Heart right ventricle (tissue), 16 donors: ENCODE measurements at regions not wholly inside any gene's neighbourhood (a gene's known extent, or its start where the extent isn't known, plus 50 kb on each side); places are given as distances from the start of the nearest gene placed in this dataset.

ENCODE experiments used
- ATAC-seq, 8 donors: fragments of 200-7000 bp; cut with Tn5 transposase; one replicate each; pipeline ENCODE4 v1.9.1; 2020; ENCODE audit warnings: mild to moderate bottlenecking in 8 of 8, moderate library complexity in 8 of 8, moderate number of reproducible peaks in 1 of 8
- DNase-seq, 2 donors: peaks; one replicate each; pipeline ENCODE4 v3.0.0-alpha.2; 2020
- H3K27ac ChIP-seq, 10 donors: fragments of 200-600 bp; sonication (generic) in 2 of 10; one replicate each; pipeline versions ENCODE4 v1.5.0 to v1.8.0; 2020 to 2022; ENCODE audit warnings: mild to moderate bottlenecking in 3 of 10
- H3K27me3 ChIP-seq, 7 donors: fragments of 200-600 bp; one replicate each; pipeline ENCODE4 v1.8.0; 2021 to 2022; ENCODE audit warnings: mild to moderate bottlenecking in 2 of 7
- H3K36me3 ChIP-seq, 9 donors: fragments of 200-600 bp; sonication (generic) in 1 of 9; one replicate each; pipeline versions ENCODE4 v1.5.0 to v1.8.0; 2020 to 2022; ENCODE audit warnings: mild to moderate bottlenecking in 2 of 9
- H3K4me1 ChIP-seq, 9 donors: fragments of 200-600 bp; sonication (generic) in 1 of 9; one replicate each; pipeline versions ENCODE4 v1.5.0 to v1.8.0; 2020 to 2022; ENCODE audit warnings: mild to moderate bottlenecking in 4 of 9
- H3K4me3 ChIP-seq, 10 donors: fragments of 200-600 bp; sonication (generic) in 2 of 10; one replicate each; pipeline versions ENCODE4 v1.5.0 to v1.8.0; 2020 to 2022; ENCODE audit warnings: mild to moderate bottlenecking in 7 of 10, moderate library complexity in 2 of 10
- H3K9me3 ChIP-seq, 11 donors: fragments of 200-600 bp in 10 of 11; sonication (generic) in 2 of 11; one replicate each; pipeline versions ENCODE4 v1.5.0 to v1.8.0; 2013 to 2022; ENCODE audit warnings: mild to moderate bottlenecking in 2 of 11, control low read depth in 1 of 11, moderate library complexity in 1 of 11
- WGBS, 2 donors: extraction: QIAGEN DNeasy Blood & Tissue Kit; methylation state at CpG; one replicate each; pipeline ENCODE4 v1.1.7; 2013; ENCODE audit warnings: inconsistent platforms in 1 of 2; 5-methylcytosine and 5-hydroxymethylcytosine counted together
- intact Hi-C, 10 donors: fragments of 100-400 bp; cut with DNase I; formaldehyde crosslinking; loops; one replicate each; pipeline versions ENCODE4 v1.11.1 to v1.14.2; 2022
- TF ChIP-seq, protein P1 (sequence below), 9 donors: fragments of 200-600 bp; sonication (generic) in 2 of 9; IDR thresholded peaks; one replicate each; pipeline versions ENCODE4 v1.5.0 to v1.8.0; 2021 to 2022; ENCODE audit warnings: antibody characterized with exemption in 9 of 9, mild to moderate bottlenecking in 5 of 9, moderate library complexity in 1 of 9
- donor health status: Arrhythmogenic right ventricular cardiomyopathy.
- donor health status: ischemic (EF 13 %, LVEDD 7.1; RV severe dilation, severe dysfunction).
- donor health status: healthy with polysubstance abuse.
- donor health status: DM: no; HTN: yes; CAD: no.
- donor health status: DM: no; HTN: no; CAD: no.
- donor health status: ischemic (EF 25% LVEDD 6.9; RV normal size, moderate dysfunction).
- donor health status: ischemic (EF 25% LVEDD 5.7; RV mildly dilated, moderate dysfunction).
- donor health status: healthy.
- donor health status: DM: yes; HTN: yes; CAD: no.
- donor health status: Ischemic cardiomyopathy.
- donor health status: ischemic (EF 35%, LVEDD 5.7; RV mildly dilated, moderate dysfunction).
- donor health status: nonischemic (EF 11% LVEDD 7.7; RV severe dilation, severe dysfunction).
- donor health status: DM: yes; HTN: yes; CAD: no.
- donor health status: PGD.
- donor health status: ischemic (EF 29% LVEDD 5.4; RV normal size, mild dysfunction).
- donor health status: nonischemic (EF 23%, LVEDD 6.1; RV moderate dilation, normal function).

DNA sequence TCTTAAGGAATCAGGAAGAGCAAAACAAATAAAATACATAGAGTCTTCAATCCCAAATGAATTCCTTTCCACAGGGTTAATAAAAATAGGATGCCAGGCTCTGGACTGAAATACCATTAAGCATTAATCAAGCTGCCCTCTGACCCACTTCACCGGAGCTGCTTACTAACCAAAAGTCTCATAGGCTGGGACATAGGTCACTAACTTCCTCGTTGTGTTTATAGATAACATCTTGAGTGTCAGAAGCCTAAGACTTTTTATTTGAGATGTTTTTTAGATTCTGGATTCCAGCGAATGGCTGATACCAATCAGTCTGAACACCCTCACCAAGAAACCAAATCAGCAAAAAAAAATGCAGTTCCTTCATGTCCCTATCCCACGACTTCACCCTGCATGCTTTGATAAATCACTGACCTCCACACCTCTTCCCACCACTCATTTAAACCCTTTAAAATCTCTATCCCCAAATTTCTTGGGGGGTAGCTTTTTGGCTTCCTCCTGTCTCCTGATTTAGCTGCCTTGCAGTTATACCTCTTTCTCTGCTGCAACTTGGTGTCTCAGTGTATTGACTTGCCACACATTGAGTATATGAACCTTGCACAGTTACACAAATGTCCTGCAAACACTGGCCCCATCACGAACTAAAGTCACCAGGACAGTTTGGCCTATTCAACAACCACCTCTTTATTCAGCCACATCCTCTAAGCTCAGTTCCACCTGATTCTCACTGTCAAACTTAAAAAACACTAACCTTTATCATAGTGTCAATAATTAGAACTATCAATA lies 399.3 kb downstream of the METTL4 start:
- peaks cover 0 to 25% (median 12%) of the 10 kb centered on the region in 9 donors for H3K4me1 ChIP-seq
- no peaks in the 10 kb centered on the region for H3K36me3 ChIP-seq
- no peak overlapping the region for H3K4me3 ChIP-seq
- no peaks in the 10 kb centered on the region for H3K27me3 ChIP-seq
- H3K27ac ChIP-seq: no peak overlapping the region
- TF ChIP-seq, protein P1, sequence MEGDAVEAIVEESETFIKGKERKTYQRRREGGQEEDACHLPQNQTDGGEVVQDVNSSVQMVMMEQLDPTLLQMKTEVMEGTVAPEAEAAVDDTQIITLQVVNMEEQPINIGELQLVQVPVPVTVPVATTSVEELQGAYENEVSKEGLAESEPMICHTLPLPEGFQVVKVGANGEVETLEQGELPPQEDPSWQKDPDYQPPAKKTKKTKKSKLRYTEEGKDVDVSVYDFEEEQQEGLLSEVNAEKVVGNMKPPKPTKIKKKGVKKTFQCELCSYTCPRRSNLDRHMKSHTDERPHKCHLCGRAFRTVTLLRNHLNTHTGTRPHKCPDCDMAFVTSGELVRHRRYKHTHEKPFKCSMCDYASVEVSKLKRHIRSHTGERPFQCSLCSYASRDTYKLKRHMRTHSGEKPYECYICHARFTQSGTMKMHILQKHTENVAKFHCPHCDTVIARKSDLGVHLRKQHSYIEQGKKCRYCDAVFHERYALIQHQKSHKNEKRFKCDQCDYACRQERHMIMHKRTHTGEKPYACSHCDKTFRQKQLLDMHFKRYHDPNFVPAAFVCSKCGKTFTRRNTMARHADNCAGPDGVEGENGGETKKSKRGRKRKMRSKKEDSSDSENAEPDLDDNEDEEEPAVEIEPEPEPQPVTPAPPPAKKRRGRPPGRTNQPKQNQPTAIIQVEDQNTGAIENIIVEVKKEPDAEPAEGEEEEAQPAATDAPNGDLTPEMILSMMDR (IDR thresholded peaks at IDR 0.05): no peak
- no peaks in the 10 kb centered on the region for H3K9me3 ChIP-seq
- intact Hi-C loops: no loop called here
- ATAC-seq (no peak), DNase-seq (no peak)
- WGBS, 2 donors: 33 to 43% methylated on average over 5 of the region's 5 CpGs

DNA sequence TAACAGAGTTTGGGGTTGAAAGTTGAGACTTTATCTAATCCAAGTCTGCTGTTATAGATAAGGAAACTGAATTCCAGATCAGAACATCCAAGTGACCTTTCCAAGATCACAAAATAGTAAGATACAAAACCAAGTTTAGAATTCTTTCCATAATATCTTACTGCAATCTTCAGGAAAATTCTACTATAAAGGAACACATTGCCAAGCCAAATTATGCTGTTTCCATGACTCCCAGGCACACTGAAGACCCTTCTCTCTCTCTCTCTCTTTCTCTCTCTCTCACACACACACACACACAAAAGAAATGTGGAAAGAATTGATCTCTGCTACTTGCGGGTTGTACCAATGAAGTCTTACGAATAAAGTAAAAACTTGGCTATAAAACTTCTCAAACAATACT lies 398.4 kb downstream of the METTL4 start:
- no peaks in the 10 kb centered on the region for H3K9me3 ChIP-seq
- DNase-seq (no peak), ATAC-seq (no peak)
- WGBS, 2 donors: 76 to 80% methylated on average over 2 of the region's 2 CpGs
- peak overlapping the region in 1 of 10 donors; percentile 34 for H3K27ac ChIP-seq
- no peaks in the 10 kb centered on the region for H3K27me3 ChIP-seq
- TF ChIP-seq, protein P1 (IDR thresholded peaks at IDR 0.05): no peak
- H3K4me3 ChIP-seq: no peak overlapping the region
- H3K36me3 ChIP-seq: no peaks in the 10 kb centered on the region
- peaks cover 0 to 25% (median 12%) of the 10 kb centered on the region in 9 donors for H3K4me1 ChIP-seq
- intact Hi-C loops: no loop called here

DNA sequence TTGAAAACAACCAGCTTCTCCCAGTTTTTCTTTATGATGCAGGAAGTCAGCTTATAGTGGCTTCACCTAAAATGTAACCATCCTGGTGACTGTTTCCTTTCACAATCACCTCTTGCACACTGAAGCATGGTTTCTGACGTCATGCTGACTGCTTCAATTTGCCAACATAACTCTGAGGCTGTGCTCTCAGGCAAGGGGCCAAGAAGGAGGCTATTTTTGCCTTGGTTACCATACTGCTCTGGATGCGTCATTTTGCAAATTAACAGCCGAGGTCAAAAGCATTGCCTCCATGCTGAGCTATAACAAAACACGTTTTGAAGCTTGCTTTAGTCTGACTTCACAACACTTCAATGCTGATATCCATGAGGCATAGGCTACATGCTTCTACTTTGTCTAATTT lies 397.8 kb downstream of the METTL4 start:
- 12 to 20% methylated on average over 4 of the region's 4 CpGs for WGBS, 2 donors
- ATAC-seq (peak; percentile 52 to 98 (median 90)), DNase-seq (peak in 1 of 2 donors; percentile 74)
- H3K27me3 ChIP-seq: no peaks in the 10 kb centered on the region
- intact Hi-C loops: no loop called here
- TF ChIP-seq, protein P1 (IDR thresholded peaks at IDR 0.05): no peak
- no peaks in the 10 kb centered on the region for H3K9me3 ChIP-seq
- H3K4me1 ChIP-seq: peaks cover 0 to 25% (median 12%) of the 10 kb centered on the region in 9 donors
- H3K27ac ChIP-seq: peak overlapping the region in 2 of 10 donors; percentile 23 to 34
- H3K4me3 ChIP-seq: no peak overlapping the region
- H3K36me3 ChIP-seq: no peaks in the 10 kb centered on the region

DNA sequence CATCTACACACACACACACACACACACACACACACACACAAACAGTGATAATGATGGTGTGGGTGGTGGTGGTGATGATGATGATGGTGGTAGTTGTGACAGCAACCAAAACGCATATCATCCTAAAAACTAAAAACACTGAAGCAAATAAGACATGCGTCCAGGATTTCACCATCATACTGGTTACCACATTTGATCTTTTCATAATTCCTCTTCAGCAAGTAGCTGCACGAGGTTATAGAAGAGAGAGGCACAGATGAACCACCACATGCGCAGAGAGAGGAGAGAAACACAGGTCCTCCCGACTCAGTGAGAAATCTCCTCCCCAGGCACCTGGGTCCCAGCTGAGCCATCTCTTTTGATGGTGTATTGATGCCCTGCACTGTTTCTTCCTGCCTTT lies 393.3 kb downstream of the METTL4 start:
- no peak for ATAC-seq

More for the DNA sequence above, 393.3 kb downstream of the METTL4 start:
- H3K27me3 ChIP-seq: peaks cover 0 to 4% (median 0%) of the 10 kb centered on the region in 7 donors
- peaks cover 0 to 9% (median 0%) of the 10 kb centered on the region in 11 donors for H3K9me3 ChIP-seq
- WGBS, 2 donors: 84 to 88% methylated on average over 5 of the region's 5 CpGs
- no peak overlapping the region for H3K27ac ChIP-seq
- H3K4me1 ChIP-seq: peaks cover 0 to 8% (median 4%) of the 10 kb centered on the region in 9 donors
- DNase-seq: no peak
- intact Hi-C loops: no loop called here
- TF ChIP-seq, protein P1 (IDR thresholded peaks at IDR 0.05): no peak
- H3K36me3 ChIP-seq: no peaks in the 10 kb centered on the region
- H3K4me3 ChIP-seq: no peak overlapping the region
